Lung (tissue), 11 donors: ENCODE measurements at regions not wholly inside any gene's neighbourhood (a gene's known extent, or its start where the extent isn't known, plus 50 kb on each side); places are given as distances from the start of the nearest gene placed in this dataset.

ENCODE experiments used
- ATAC-seq: fragments of 200-7000 bp; cut with Tn5 transposase; one replicate; pipeline ENCODE4 v1.9.1; 2020; ENCODE audit warnings: moderate number of reproducible peaks; ENCODE audit not compliant: insufficient read depth, low FRiP score
- DNase-seq, 3 donors: peaks; one replicate each; pipeline ENCODE4 v3.0.0-alpha.2; 2013 to 2017
- H3K27ac ChIP-seq, 2 donors: one replicate each; pipeline ENCODE4 v1.5.1; 2013; ENCODE audit warnings: mild to moderate bottlenecking in 2 of 2, moderate library complexity in 2 of 2, control low read depth in 1 of 2, inconsistent platforms in 1 of 2, low read depth in 1 of 2, low read length in 1 of 2
- H3K27me3 ChIP-seq, 3 donors: one replicate each; pipeline ENCODE4 v1.5.1; 2013; ENCODE audit warnings: low read length in 2 of 3; ENCODE audit not compliant: control insufficient read depth in 3 of 3, insufficient read depth in 3 of 3
- H3K36me3 ChIP-seq, 4 donors: one replicate each; pipeline ENCODE4 v1.5.1; 2013; ENCODE audit warnings: low read length in 4 of 4, mild to moderate bottlenecking in 1 of 4, moderate library complexity in 1 of 4; ENCODE audit not compliant: control insufficient read depth in 4 of 4, insufficient read depth in 4 of 4
- H3K4me1 ChIP-seq, 5 donors: one replicate each; pipeline ENCODE4 v1.5.1; 2013; ENCODE audit warnings: low read length in 5 of 5, mild to moderate bottlenecking in 2 of 5, moderate library complexity in 1 of 5; ENCODE audit not compliant: control insufficient read depth in 5 of 5, insufficient read depth in 5 of 5
- H3K4me3 ChIP-seq: one replicate; pipeline ENCODE4 v1.5.1; 2013; ENCODE audit warnings: mild to moderate bottlenecking, control low read depth, moderate library complexity
- H3K9ac ChIP-seq, 2 donors: one replicate each; pipeline ENCODE4 v1.5.1; 2013; ENCODE audit warnings: low read length in 2 of 2, control low read depth in 1 of 2; ENCODE audit not compliant: insufficient read depth in 1 of 2
- H3K9me3 ChIP-seq, 4 donors: one replicate each; pipeline ENCODE4 v1.5.1; 2013; ENCODE audit warnings: low read length in 3 of 4, mild to moderate bottlenecking in 1 of 4, moderate library complexity in 1 of 4; ENCODE audit not compliant: control insufficient read depth in 4 of 4, insufficient read depth in 3 of 4
- WGBS, 2 donors: extraction: QIAGEN DNeasy Blood & Tissue Kit; methylation state at CpG; one replicate each; pipeline ENCODE4 v1.1.7; 2013; 5-methylcytosine and 5-hydroxymethylcytosine counted together
- TF ChIP-seq, protein P1 (sequence below): IDR thresholded peaks from 2 replicates; pipeline ENCODE4 v1.5.1; 2012; ENCODE audit warnings: mild to moderate bottlenecking; ENCODE audit errors: control extremely low read depth, extremely low read depth
- donor health status: control.
- donor health status: control.
- donor health status: Bipolar disorder and iron deficiency.
- donor health status: healthy.
- donor health status: DM: yes; HTN: yes; CAD: no.

DNA sequence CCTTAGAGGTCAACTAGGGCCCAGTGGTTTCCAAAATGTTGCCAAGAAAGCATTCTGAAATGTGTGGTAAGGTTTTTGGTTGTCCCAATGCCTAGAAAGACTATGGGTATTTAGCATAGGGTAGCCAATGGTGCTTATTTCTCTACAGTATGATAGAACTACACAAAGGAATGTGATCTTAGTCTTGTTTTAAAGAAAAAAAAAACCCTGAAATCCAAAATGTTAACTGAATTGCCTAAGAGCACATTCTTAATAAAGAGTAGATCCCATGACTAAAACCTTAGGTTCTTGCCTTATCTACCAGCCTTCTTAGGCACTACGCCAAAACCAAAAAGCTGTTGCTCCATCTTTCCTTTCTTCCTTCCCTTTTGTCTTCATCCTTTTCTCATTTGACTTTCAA, 428.2 kb downstream of the MRPL39 start:
- no peak overlapping the region for H3K9ac ChIP-seq
- H3K27ac ChIP-seq = no peak overlapping the region
- peaks cover 0 to 3% (median 0%) of the 10 kb centered on the region in 5 donors for H3K4me1 ChIP-seq
- TF ChIP-seq, protein P1, sequence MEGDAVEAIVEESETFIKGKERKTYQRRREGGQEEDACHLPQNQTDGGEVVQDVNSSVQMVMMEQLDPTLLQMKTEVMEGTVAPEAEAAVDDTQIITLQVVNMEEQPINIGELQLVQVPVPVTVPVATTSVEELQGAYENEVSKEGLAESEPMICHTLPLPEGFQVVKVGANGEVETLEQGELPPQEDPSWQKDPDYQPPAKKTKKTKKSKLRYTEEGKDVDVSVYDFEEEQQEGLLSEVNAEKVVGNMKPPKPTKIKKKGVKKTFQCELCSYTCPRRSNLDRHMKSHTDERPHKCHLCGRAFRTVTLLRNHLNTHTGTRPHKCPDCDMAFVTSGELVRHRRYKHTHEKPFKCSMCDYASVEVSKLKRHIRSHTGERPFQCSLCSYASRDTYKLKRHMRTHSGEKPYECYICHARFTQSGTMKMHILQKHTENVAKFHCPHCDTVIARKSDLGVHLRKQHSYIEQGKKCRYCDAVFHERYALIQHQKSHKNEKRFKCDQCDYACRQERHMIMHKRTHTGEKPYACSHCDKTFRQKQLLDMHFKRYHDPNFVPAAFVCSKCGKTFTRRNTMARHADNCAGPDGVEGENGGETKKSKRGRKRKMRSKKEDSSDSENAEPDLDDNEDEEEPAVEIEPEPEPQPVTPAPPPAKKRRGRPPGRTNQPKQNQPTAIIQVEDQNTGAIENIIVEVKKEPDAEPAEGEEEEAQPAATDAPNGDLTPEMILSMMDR = no peak
- no peaks in the 10 kb centered on the region for H3K36me3 ChIP-seq
- no peaks in the 10 kb centered on the region for H3K9me3 ChIP-seq
- no peaks in the 10 kb centered on the region for H3K27me3 ChIP-seq
- WGBS, 2 donors = 43 to 83% methylated on average over 1 of the region's 1 CpG
- ATAC-seq (no peak), DNase-seq (no peak)
- no peak overlapping the region for H3K4me3 ChIP-seq

DNA sequence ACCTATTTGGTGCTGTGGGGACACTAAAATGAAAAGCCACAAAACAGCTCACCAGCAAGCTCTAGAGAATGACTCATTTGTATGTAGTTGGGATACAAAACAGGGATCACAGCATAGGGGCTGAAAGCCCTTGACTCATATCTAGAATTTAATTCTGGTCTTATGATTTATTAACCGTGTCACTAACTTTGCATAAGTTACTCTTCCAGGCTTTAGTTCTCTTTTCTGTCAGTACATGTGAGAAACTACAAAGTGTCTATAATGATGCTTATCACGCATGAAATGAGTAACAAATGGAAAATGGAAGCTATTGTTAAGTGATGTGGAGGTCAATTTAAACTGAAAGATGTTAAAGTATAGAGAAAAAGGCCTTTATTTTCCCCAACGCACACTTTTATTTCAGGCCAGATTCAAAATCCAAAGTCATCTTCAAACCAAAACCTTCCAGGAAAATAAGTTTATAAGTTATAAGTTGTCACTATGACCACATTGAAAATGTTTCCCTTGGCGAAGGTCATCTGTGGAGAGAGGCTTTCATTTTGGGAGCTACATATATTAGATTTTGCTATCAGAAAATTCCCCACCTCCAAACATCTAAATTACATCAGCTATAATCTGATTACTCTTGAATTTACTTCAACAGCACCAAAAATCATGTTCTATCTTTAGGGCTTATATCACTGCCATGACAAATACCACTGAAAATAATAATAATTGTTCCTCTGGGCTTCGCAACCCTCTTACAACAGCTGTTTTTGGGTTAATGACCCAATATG, 430.5 kb downstream of the MRPL39 start:
- TF ChIP-seq, protein P1 = no peak
- H3K4me3 ChIP-seq = no peak overlapping the region
- H3K27ac ChIP-seq = no peak overlapping the region
- DNase-seq (no peak), ATAC-seq (no peak)
- no peaks in the 10 kb centered on the region for H3K9me3 ChIP-seq
- no peaks in the 10 kb centered on the region for H3K27me3 ChIP-seq
- no peak overlapping the region for H3K9ac ChIP-seq
- 73 to 84% methylated on average over 5 of the region's 5 CpGs for WGBS, 2 donors
- H3K4me1 ChIP-seq = peaks cover 0 to 3% (median 0%) of the 10 kb centered on the region in 5 donors
- H3K36me3 ChIP-seq = no peaks in the 10 kb centered on the region

DNA sequence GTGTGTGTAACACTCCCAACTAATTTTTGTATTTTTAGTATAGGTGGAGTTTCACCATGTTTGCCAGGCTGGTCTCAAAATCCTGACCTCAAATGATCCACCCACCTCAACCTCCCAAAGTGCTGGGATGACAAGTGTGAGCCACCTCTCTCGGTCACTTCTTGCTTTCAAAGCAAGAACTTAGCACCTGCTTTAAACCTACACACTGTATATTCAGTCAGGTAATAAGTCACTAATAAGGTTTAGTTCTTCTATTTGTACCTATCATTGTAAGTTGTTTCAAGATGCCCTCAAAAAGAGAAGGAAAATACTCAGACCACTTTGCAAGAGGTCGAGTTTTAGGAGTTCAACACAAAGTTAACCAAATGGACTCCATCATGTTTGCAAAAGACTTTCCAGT, 431.3 kb downstream of the MRPL39 start:
- Histone ChIP-seq H3K4me1 (peaks cover 0 to 3% (median 0%) of the 10 kb centered on the region in 5 donors), H3K9me3 (no peaks in the 10 kb centered on the region), H3K27me3 (no peaks in the 10 kb centered on the region), H3K36me3 (no peaks in the 10 kb centered on the region), H3K4me3 (no peak overlapping the region), H3K9ac (no peak overlapping the region), H3K27ac (no peak overlapping the region)
- WGBS, 2 donors = 58 to 75% methylated on average over 2 of the region's 2 CpGs
- DNase-seq (no peak), ATAC-seq (no peak)
- TF ChIP-seq, protein P1 = no peak

DNA sequence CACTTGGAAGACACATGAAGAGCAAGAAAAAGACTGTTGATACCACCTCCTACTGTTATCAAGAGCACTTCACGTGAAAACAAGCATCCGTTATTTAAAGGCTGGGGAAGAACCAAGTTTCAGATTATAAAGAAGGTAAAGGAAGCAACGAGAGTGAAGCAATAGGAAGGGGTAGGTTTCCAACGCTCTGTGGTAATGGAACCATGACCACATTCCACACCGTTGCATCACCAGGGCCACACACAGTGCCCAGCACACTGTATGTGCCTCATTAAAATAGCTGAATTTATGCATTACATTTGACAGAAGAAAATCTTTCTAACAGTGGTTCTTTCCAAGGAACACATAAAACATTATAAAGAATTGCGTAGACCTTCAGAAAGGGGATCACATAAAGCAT, 435.8 kb downstream of the MRPL39 start:
- H3K9ac ChIP-seq = no peak overlapping the region
- H3K27me3 ChIP-seq = no peaks in the 10 kb centered on the region
- H3K4me3 ChIP-seq = no peak overlapping the region
- H3K9me3 ChIP-seq = peaks cover 0 to 6% (median 2%) of the 10 kb centered on the region in 4 donors
- DNase-seq (no peak), ATAC-seq (no peak)
- H3K36me3 ChIP-seq = no peaks in the 10 kb centered on the region
- H3K27ac ChIP-seq = no peak overlapping the region
- TF ChIP-seq, protein P1 = no peak
- peaks cover 0 to 3% (median 0%) of the 10 kb centered on the region in 5 donors for H3K4me1 ChIP-seq
- 55 to 71% methylated on average over 6 of the region's 6 CpGs for WGBS, 2 donors
